Left ventricle myocardium inferior (tissue), 1 donor: ENCODE measurements at regions not wholly inside any gene's neighbourhood (a gene's known extent, or its start where the extent isn't known, plus 50 kb on each side); places are given as distances from the start of the nearest gene placed in this dataset.

Experiments
- DNase-seq: peaks from one replicate; pipeline ENCODE4 v3.0.0-alpha.2; 2020
- H3K27ac ChIP-seq: fragments of 200-600 bp; replicated peaks from 2 replicates; pipeline ENCODE4 v1.8.0; 2021
- H3K27me3 ChIP-seq: fragments of 200-600 bp; 2 replicates; pipeline ENCODE4 v1.8.0; 2021; ENCODE audit warnings: low read depth
- H3K36me3 ChIP-seq: fragments of 200-600 bp; 2 replicates; pipeline ENCODE4 v1.8.0; 2021
- H3K4me1 ChIP-seq: fragments of 200-600 bp; 2 replicates; pipeline ENCODE4 v1.8.0; 2021
- H3K4me3 ChIP-seq: fragments of 200-600 bp; 2 replicates; pipeline ENCODE4 v1.8.0; 2021; ENCODE audit warnings: mild to moderate bottlenecking, moderate library complexity
- H3K9me3 ChIP-seq: fragments of 200-600 bp; replicated peaks from 2 replicates; pipeline ENCODE4 v1.8.0; 2021
- CTCF ChIP-seq: fragments of 200-600 bp; IDR thresholded peaks from 2 replicates; pipeline ENCODE4 v1.8.0; 2021; ENCODE audit warnings: antibody characterized with exemption, mild to moderate bottlenecking, borderline replicate concordance
- intact Hi-C: fragments of 100-400 bp; cut with micrococcal nuclease; formaldehyde crosslinking; loops from one replicate; pipeline ENCODE4 v1.11.0; 2022
- donor health status: DM: no; HTN: yes; CAD: no; lungs with severe emphysema.

GRCh38 chr15:94002041-94002440 lies 229.3 kb upstream of the MCTP2 start:
- Histone ChIP-seq H3K27me3 (peaks cover 10% of the 10 kb centered on the region), H3K36me3 (no peaks in the 10 kb centered on the region), H3K9me3 (no peaks in the 10 kb centered on the region), H3K27ac (peak overlapping the region; percentile 53), H3K4me1 (no peaks in the 10 kb centered on the region), H3K4me3 (no peak overlapping the region)
- no peak for DNase-seq
- no peak for TF ChIP-seq CTCF
- intact Hi-C loops, result no loop called here

- no peak for TF ChIP-seq CTCF
- peak overlapping the region; percentile 53 for H3K27ac ChIP-seq
- H3K4me3 ChIP-seq, result no peak overlapping the region
- intact Hi-C loops, result no loop called here
- no peaks in the 10 kb centered on the region for H3K36me3 ChIP-seq
- no peaks in the 10 kb centered on the region for H3K9me3 ChIP-seq
- H3K27me3 ChIP-seq, result peaks cover 10% of the 10 kb centered on the region
- H3K4me1 ChIP-seq, result no peaks in the 10 kb centered on the region
- no peak for DNase-seq
These were observed 230.0 kb upstream of the MCTP2 start for GRCh38 chr15:94001255-94001801.

GRCh38 chr15:94000606-94001005 lies 230.8 kb upstream of the MCTP2 start:
- no peaks in the 10 kb centered on the region for H3K4me1 ChIP-seq
- DNase-seq, result no peak
- no peaks in the 10 kb centered on the region for H3K9me3 ChIP-seq
- intact Hi-C loops, result no loop called here
- peaks cover 10% of the 10 kb centered on the region for H3K27me3 ChIP-seq
- H3K4me3 ChIP-seq, result no peak overlapping the region
- H3K27ac ChIP-seq, result peak overlapping the region; percentile 53
- no peaks in the 10 kb centered on the region for H3K36me3 ChIP-seq
- no peak for TF ChIP-seq CTCF

- peak; percentile 72 for TF ChIP-seq CTCF
- DNase-seq, result no peak
- intact Hi-C loops, result no loop called here
These were observed 234.2 kb upstream of the MCTP2 start for GRCh38 chr15:93997071-93997658.

GRCh38 chr15:93989440-93989998 lies 241.8 kb upstream of the MCTP2 start:
- Histone ChIP-seq H3K36me3 (no peaks in the 10 kb centered on the region), H3K4me1 (no peaks in the 10 kb centered on the region), H3K9me3 (no peaks in the 10 kb centered on the region), H3K27ac (no peak overlapping the region), H3K27me3 (peaks cover 27% of the 10 kb centered on the region), H3K4me3 (no peak overlapping the region)
- DNase-seq, result no peak
- intact Hi-C loops, result no loop called here
- TF ChIP-seq CTCF, result no peak

More at GRCh38 chr15:93997071-93997658, 234.2 kb upstream of the MCTP2 start:
- no peaks in the 10 kb centered on the region for H3K36me3 ChIP-seq
- H3K27ac ChIP-seq, result no peak overlapping the region
- peaks cover 10% of the 10 kb centered on the region for H3K27me3 ChIP-seq
- H3K4me1 ChIP-seq, result no peaks in the 10 kb centered on the region
- no peaks in the 10 kb centered on the region for H3K9me3 ChIP-seq
- H3K4me3 ChIP-seq, result no peak overlapping the region
